ENCODE measurements at regions not wholly inside any gene's neighbourhood (a gene's known extent, or its start where the extent isn't known, plus 50 kb on each side); places are given as distances from the start of the nearest gene placed in this dataset.

- TF ChIP-seq CTCF (IDR thresholded peaks at IDR 0.05): no peak
- TF ChIP-seq POLR2A (IDR thresholded peaks at IDR 0.05): no peak
These were observed 159.6 kb downstream of the SALL1 start for GRCh38 chr16:50991436-50991835.

Measured in adrenal gland (tissue), 5 donors.